ENCODE measurements at regions not wholly inside any gene's neighbourhood (a gene's known extent, or its start where the extent isn't known, plus 50 kb on each side); places are given as distances from the start of the nearest gene placed in this dataset.
"Not testable (repeated sequence)": the region's sequence is repeated elsewhere in the genome, so short reads cannot be mapped to it uniquely, and the experiment has no call there.

DNA sequence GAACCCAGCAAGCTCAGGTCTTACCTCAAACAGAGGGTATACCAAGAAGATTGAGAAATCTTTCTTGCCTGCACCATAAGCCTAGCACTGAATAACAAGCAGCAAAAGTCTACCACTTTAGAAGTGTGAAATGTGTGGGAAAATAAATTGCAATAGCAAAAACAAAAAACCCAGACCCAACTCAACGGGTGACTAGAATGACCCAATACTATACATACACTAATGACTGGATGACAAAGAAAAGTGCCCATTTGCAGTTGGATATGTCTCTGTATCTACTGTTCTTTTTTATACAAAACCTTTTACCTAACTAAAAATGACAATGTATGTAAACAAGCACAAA is 950.6 kb downstream of the TRIB2 start:
- no peak for DNase-seq (ENCODE audit: low read depth, low spot score)

DNA sequence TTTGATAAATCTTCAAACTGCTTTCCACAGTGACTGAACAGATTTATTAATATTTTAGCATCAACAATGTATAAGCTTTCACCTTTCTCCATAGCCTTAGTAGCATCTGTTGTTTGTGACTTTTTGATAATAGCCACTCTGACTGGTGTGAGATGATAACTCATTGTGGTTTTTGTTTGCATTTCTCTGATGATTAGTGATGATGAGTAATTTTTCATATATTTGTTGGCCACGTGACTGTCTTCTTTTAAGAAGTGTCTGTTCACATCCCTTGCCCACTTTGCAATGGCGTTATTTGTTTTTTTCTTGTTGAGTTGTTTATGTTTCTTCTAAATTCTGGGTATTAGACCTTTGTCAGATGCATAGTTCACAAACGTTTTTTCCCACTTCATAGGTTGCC is 952.9 kb downstream of the TRIB2 start:
- no peak for DNase-seq (ENCODE audit: low read depth, low spot score)

DNA sequence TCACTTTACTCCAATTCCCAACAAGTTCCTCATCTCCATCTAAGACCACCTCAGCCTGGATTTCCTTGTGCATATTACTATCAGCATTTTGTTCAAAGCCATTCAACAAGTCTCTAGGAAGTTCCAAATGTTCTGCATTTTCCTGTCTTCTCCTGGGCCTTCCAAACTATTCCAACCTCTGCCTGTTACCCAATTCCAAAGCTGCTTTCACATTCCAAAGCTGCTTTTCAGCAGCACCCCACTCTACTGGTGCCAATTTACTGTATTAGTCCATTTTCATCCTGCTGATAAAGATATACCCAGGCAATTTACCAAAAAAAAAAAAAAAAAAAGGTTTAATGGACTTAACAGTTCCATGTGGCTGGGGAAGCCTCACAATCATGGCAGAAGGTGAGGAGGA is 957.1 kb downstream of the TRIB2 start:
- DNase-seq (ENCODE audit: low read depth, low spot score): not testable (repeated sequence)

DNA sequence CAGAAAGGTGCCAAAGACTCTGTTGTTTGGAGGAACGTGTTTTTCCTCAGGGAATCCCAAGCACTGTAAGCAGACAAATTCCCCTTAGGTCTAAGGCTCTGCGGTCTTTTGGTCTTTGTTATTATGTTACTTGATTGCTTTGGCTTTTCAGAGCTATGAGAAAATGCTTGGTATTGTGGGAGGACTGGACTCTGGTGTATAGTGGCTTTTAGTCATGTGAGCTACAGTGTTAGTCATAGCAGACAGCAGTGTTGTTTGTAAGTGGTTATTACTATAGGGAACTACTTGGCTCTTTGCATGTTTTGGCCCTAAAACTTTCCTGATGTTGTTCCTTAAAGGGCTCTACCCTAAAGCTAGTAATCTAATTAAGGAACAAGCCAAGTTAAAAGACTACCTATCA is 956.2 kb upstream of the LRATD1 start:
- DNase-seq (ENCODE audit: low read depth, low spot score): no peak

DNA sequence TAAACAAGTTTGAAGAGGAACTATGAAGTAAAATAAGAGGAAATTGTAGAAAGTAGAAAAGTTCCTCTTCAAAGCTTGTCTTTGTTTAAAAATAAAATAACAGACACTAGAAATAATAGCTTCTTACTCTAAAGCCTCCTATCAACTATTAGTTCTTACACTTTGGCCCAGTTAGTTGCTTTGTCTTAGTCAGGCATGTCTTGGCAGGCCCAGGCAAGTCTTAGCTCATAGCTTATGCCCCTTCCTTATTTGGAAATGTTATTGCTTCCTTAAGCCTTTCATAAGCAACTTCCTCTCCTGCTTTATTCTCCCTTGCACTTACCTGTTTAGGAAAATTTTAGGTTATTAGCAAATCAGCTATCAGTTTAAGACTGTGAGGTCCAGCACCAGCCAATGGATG is 950.6 kb upstream of the LRATD1 start:
- no peak for DNase-seq (ENCODE audit: low read depth, low spot score)

DNA sequence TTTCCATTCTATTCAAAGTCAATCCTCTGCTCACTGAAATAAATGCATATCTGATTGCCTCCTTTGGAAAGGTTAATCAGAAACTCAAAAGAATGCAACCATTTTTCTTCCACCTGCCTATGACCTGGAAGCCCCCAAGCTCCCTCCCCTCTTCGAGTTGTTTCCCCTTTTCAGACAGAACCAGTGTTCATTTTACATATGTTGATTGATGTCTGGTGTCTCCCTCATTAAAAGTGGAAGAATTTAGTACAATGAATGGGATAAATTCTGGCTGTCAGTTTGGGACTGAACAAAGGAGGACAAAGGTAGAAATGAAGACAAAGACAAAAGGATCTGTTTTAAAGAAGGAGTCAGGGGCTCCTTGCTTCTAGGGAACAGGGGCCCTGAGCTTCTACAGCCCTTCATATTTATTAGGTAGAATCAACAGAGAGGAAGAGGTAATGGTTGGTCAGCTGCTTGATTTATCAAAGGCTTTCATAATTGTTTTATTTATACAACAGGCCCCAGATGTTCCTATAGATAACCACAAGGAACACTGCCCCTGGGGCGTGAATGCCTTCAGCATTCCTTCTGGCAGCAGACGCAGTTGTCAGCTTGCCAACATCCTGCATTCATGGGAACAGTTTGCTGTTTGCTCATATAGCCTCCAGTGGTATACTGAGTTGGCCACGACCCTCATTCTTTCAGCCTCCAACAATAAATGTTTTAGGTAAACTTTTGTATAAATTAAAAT is 949.8 kb upstream of the LRATD1 start:
- DNase-seq (ENCODE audit: low read depth, low spot score): no peak

DNA sequence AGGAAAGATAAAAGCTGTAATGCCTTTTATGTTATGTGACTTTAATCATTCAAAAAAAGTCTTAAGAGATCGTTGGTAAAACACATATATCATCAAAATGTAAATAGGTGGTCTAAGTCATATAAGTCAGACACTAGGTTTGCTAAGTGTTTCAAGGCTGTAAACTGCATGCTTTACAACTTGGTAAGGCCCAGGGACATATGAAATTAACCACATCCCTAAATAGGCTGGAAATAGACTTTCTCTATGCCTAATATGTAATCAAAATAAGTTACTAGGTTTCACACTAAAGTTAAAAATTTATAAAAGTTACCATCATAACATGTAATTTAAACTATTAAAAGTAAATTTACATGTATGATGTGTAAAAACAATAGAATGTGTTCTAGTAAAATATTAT is 946.3 kb upstream of the LRATD1 start:
- DNase-seq (ENCODE audit: low read depth, low spot score): no peak

DNA sequence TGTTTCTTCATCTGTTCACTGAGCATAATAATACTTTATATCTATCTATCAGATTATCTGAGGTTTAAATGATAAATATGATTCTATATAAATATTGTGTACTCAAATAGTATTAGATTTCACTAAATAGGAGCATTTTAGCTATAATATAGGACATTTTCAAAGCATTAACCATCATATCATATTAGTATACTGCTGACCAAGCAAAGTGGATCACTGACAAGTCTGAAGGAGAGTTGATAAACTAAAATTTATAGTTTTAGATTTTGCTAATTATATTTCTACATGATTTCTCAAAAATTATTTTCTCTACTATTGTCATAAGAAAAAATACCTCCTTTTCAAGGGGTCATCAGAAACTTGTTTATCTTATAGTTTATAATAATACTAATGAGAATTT is 937.8 kb upstream of the LRATD1 start:
- DNase-seq (ENCODE audit: low read depth, low spot score): no peak

DNA sequence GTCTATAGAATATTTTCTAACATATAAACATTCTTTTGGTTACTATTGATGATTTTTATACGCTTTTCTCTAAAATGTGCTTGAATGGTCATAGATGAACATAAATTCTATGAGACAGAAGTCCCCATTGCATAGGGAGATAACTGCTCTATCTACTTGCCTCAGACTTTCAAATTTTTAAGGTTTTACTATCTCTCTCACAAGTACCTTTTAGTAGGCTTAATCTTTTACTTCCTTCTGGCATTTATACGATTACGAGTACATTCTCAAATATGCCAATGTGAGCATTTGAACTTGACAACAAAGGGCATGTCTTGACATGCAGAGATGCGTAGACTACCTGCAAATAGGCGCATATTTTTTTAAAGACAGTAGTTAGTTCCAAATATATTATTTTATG is 935.9 kb upstream of the LRATD1 start:
- no peak for DNase-seq (ENCODE audit: low read depth, low spot score)

DNA sequence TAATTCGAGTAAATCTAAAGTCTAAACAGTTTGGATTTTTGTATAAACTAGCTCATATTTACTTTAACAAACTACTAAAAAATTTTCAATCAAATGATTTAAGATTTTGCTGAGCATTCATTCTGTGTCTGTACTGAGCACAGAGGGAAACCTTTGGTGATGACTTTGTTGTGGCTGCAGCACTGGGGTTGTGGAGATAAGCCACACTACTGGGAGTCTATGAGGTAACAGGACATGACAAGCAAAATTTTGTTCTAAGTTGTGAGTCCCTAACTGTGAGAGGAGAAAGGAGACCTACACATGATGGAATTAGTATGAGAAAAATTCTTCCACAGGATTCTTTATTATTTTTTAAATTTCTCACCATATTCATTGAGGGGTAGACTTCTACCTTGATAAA is 933.7 kb upstream of the LRATD1 start:
- DNase-seq (ENCODE audit: low read depth, low spot score): no peak

DNA sequence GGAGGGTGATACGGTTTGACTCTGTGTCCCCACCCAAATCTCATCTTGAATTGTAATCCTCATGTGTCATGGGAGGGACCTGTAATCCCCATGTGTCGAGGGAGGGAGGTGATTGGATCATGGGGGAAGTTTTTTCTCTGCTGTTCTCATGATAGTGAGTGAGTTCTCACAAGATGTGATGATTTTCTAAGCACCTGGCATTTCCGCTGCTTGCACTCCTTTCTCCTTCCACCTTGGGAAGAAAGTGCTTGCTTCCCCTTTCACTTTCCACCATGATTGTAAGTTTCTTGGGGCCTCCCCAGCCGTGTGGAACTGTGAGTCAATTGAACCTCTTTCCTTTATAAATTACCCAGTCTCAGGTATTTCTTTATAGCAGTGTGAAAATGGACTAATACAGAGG is 932.6 kb upstream of the LRATD1 start:
- not testable (repeated sequence) for DNase-seq (ENCODE audit: low read depth, low spot score)

DNA sequence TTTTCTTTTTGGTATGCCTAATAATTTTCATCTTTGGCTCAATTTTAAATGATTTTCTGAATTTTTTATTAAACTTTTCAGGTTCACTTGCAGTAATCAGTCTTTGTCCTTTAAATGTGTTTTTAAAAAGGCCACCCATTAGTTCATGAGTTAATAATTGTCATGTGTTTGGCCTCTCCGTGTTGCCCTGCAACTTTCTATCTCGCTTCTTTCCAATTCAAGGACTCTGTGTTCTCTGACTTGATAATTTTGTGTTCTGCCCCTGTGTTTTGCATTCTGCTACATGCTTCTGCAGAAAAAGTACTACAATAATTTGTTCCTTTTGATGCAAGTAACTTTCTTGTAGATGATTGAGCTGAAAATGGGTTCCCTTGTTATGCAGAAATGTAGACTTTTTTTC is 921.4 kb upstream of the LRATD1 start:
- no peak for DNase-seq (ENCODE audit: low read depth, low spot score)

DNA sequence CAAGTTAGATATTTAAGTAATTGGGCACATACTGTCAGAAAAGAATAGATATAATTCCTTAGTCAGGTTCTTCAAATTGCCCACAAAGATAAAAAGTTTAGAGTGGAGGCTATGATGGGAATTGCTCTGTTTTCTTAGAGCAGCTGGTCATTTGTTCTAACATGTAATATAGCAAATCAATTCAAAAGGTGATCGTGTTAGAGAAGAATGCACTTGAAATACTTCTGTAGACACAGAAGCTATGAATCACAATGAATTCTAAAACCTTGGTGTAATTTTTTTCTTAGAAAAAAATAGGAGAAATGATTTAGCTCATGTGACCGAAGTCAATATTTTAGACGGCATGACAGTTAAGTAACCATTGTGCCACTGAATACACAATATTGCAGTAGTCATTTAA is 918.1 kb upstream of the LRATD1 start:
- no peak for DNase-seq (ENCODE audit: low read depth, low spot score)

DNA sequence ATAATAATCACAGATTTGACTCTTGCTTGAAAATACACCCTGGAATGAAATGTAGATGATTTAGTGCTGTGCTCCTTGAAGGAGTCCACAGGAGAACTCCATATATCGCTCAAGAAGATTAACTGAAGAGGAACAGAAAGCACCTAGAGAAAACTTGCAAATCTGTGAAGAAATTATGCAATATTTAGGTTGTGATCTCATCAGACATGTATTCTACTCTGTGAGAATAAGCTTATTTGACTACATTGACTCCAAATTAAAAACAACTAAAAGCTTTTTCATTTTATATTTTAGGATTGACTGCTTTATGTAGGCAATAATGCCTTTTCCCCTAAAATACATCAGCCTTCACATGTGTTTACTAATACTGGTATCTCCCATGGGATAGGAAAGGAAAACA is 906.6 kb upstream of the LRATD1 start:
- no peak for DNase-seq (ENCODE audit: low read depth, low spot score)

DNA sequence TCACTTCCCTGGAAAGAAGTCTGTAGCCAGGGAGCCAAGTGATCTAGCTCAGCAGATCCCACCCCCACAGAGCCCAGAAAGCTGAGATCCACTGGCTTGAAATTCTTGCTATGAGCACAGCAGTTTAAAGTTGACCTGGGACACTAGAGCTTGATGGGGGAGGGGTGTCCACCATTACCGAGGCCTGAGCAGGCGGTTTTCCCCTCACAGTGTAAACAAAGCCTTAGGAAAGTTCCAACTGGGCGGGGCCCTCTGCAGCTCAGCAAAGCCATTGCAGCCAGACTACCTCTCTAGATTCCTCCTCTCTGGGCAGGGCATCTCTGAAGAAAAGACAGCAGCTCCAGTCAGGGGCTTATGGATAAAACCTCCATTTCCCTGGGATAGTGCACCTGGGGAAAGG is 887.2 kb upstream of the LRATD1 start:
- no peak for DNase-seq (ENCODE audit: low read depth, low spot score)

DNA sequence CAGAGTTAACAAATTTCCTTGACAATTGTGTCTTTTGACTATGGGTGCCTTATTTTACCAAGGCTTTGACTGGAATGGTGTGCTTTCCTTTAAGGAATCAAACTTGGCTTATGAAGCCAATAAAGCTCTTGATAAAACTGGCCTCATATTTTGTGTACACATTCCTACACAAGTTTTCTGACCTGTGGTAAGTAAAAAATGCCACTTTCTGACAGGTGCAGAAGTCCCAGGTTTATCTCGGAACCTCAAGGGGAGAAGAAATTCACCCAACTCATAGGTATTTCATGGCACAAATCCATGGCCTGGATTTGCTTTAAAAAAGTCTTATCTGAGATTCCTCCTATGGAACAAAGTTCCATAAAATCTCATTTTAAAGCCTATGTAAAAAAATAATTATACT is 880.6 kb upstream of the LRATD1 start:
- DNase-seq (ENCODE audit: low read depth, low spot score): no peak

DNA sequence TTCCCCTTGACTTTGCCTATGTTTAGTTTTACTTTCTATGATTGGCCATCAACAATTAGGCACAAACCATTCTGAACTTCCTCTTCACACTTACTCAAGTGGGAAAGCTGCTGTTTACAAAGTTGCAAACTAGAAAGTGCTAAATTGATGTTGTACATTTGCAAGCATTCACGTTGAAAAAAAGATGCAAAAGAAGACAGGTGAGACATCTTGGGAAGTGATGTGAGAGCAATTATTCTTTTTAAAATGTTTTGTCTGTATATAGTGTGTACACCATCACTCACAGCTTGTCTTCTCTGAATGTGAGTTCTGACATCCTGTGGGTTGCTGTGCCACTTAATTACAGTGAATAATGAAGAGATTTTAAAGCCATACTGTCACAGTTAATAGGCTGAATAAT is 874.1 kb upstream of the LRATD1 start:
- DNase-seq (ENCODE audit: low read depth, low spot score): no peak

DNA sequence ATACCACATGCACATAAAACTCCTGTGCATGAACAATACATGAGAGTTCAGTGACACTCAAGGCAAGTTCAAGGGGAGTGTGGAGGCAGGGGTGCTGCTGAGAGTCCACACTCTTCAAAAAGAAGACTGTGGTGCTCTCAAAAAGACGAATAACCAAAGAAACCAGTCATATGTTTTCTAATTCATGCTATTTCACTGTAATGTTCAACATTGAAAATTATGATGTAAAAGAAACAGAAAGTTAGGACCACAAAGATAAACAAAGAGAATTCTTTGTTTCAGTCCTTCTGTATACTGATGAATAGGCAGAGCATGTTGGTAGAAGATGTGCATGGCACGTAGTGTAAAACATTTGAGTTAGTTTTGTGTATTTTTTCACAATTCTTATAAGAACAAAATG is 864.2 kb upstream of the LRATD1 start:
- no peak for DNase-seq (ENCODE audit: low read depth, low spot score)

DNA sequence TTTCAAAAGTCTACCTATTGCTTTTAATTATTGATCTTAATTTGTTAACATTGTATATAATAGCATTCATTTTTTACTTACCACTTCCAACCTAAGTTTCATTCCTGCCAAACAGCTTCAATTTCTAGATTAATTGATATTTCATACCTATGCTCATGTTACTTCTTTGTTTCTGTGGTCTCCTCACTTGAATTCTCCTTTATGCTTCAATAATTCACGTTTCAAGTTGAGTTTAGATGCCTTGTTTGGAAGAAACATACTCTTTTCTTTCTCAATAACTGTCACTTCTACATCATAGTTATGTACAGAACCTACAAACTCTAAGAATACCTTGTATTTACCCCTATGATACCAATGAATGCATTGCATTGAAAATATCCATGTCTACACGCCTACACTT is 862.2 kb upstream of the LRATD1 start:
- no peak for DNase-seq (ENCODE audit: low read depth, low spot score)

DNA sequence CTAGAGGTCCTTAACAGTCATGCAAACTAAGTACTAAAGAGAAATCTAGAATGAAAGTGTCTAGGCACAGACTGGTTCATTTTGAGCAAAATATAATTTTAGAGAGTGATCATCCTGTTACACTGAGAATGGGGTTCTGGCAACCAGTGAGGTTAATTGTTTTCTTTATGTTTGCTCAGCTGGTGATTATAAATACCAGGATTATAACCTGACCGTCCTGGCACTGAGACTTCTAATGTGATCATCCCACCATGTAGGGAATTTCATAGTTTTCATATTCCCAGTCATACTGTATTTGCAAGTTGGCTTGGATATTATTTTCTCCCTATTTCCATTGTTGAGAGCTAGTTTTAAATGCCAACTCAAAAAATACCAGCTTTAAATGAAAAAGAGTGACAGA is 852.5 kb upstream of the LRATD1 start:
- DNase-seq (ENCODE audit: low read depth, low spot score): no peak

DNA sequence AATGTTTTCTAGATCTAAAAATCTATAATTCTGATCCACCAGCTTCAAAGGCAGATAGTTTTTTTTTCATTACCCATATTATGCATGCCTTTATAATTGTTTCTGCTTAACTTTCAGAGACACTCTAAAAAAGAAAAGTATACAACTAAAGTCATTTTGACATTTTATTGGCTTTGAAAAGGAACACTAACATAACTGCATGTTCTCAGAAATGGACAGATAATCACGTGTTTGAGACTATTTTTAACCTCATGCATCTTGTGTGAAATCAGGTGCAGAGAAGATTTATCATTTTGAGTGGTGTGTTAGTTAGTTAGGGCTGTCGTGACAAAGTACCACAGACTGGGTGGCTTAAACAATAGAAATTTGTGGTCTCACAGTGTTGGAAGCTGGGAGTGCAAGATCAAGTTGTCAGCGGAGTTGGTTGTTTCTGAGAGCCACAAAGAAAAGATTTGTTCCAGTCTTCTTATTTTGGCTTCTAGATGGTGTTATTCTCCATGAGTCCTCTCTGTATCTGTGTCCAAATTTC is 841.4 kb upstream of the LRATD1 start:
- DNase-seq (ENCODE audit: low read depth, low spot score): no peak

DNA sequence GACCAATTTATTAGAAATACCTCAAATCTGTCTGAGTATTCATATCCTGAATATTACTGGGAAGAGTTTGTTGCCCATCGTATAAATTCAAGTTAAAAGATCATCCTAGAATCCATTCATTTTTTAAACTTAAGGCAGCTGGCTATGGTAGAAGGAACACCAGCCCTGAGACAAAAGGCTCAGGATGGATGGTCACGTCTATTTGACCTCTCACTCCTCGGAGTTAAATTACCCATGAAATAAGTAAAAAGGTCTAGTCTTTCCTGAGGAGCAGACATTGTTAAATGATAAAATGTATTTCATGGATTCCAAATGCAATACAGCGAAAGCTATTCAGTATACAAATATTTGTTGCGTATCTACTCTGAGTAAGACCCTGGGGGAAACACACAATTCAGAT is 826.0 kb upstream of the LRATD1 start:
- no peak for DNase-seq (ENCODE audit: low read depth, low spot score)

DNA sequence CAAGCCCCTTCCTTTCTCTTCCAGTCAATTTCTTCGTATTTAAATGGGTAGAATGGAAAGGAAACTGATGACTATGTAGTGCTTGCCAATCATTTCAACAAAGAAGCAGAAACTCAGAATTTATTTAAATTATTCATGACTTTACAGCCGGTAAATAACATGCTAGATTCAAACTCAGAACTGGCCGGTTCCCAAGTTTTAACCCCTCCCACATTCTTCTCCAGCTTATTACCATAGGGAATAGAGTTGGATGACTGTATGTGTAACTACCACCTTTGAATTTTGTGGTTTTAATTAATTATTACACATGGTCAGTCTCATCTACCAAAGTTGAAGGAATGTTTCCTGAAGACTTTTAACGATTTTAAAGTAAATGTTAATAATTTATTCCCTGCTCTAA is 819.3 kb upstream of the LRATD1 start:
- DNase-seq (ENCODE audit: low read depth, low spot score): no peak

DNA sequence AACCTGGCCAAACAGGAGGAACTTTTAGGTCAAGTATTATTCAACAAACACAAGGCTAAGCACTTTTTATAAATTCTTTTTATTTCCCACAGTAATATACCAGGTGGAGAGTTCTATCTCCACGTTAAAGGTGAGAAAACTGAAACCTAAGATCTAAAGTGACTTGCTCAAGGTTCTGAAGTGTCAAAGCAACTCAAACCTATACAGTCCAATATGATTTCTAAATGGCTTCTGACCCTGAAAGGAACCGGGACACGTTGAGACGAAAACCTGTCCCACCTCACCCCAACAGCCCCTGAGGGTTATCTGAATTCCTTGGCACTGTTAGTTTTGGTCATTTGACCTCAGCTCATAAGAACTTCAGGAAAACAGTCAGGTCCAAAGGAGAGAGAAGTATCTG is 814.5 kb upstream of the LRATD1 start:
- DNase-seq (ENCODE audit: low read depth, low spot score): no peak

All from pulmonary artery endothelial cell (primary cell).